OCI-LY7 (cell line): ENCODE measurements at regions not wholly inside any gene's neighbourhood (a gene's known extent, or its start where the extent isn't known, plus 50 kb on each side); places are given as distances from the start of the nearest gene placed in this dataset.

Experiments
- BruUV-seq: library from RNA; stranded (reverse); fragments of 400-500 nt; replicated peaks from 2 replicates; lab custom pipeline; 2021; lab: Mats Ljungman, UMichigan
- CTCF ChIA-PET: fragments of 300-600 bp; sonication (Branson Sonifier 250); formaldehyde crosslinking; loops from one replicate; lab custom pipeline; 2022; ENCODE audit warnings: antibody characterized with exemption; ENCODE audit not compliant: unreplicated experiment; lab: Charles Lee
- POLR2A ChIA-PET: fragments of 300-600 bp; sonication (Branson Sonifier 250); formaldehyde crosslinking; loops from one replicate; lab custom pipeline; 2022; ENCODE audit warnings: antibody characterized with exemption; lab: Charles Lee
- DNase-seq: peaks from one replicate; pipeline ENCODE4 v3.0.0-alpha.2; 2015; ENCODE audit warnings: low spot score
- H2AFZ ChIP-seq: fragments of 200-600 bp; sonication (generic), shearing (Covaris generic); 2 replicates; pipeline ENCODE4 v1.6.1; 2014; ENCODE audit warnings: mild to moderate bottlenecking, antibody characterized with exemption, low read length, moderate library complexity
- H3K27ac ChIP-seq: fragments of 200-600 bp; sonication (generic); 2 replicates; pipeline ENCODE4 v1.5.1; 2014; ENCODE audit warnings: mixed run types, low read depth, mild to moderate bottlenecking, moderate library complexity, low read length, inconsistent platforms; ENCODE audit not compliant: poor library complexity, severe bottlenecking
- H3K36me3 ChIP-seq: fragments of 200-600 bp; sonication (generic); 2 replicates; pipeline ENCODE4 v1.6.1; 2014; ENCODE audit warnings: mild to moderate bottlenecking, antibody characterized with exemption, low read length, moderate library complexity, mixed read lengths; ENCODE audit not compliant: insufficient read depth
- H3K4me1 ChIP-seq: fragments of 200-600 bp; sonication (generic); 2 replicates; pipeline ENCODE4 v1.5.1; 2014; ENCODE audit warnings: mild to moderate bottlenecking, low read length; ENCODE audit not compliant: insufficient read depth, poor library complexity, severe bottlenecking
- H3K4me2 ChIP-seq: fragments of 200-600 bp; sonication (generic); 2 replicates; pipeline ENCODE4 v1.6.1; 2014; ENCODE audit warnings: mild to moderate bottlenecking, low read length
- H3K4me3 ChIP-seq: fragments of 200-600 bp; sonication (generic); 2 replicates; pipeline ENCODE4 v1.5.1; 2014; ENCODE audit warnings: mild to moderate bottlenecking, low read depth, low read length; ENCODE audit not compliant: poor library complexity, severe bottlenecking
- H3K79me2 ChIP-seq: fragments of 200-600 bp; sonication (generic); 2 replicates; pipeline ENCODE4 v1.6.1; 2016; ENCODE audit warnings: low read depth, mild to moderate bottlenecking, low read length, moderate library complexity, mixed read lengths; ENCODE audit not compliant: insufficient read depth
- H3K9me2 ChIP-seq: fragments of 200-600 bp; sonication (generic); 2 replicates; pipeline ENCODE4 v1.6.1; 2016; ENCODE audit warnings: mild to moderate bottlenecking, low read length, mixed read lengths; ENCODE audit not compliant: insufficient read depth
- H3K9me3 ChIP-seq: fragments of 200-600 bp; sonication (generic); 2 replicates; pipeline ENCODE4 v1.6.1; 2014; ENCODE audit warnings: mild to moderate bottlenecking, mixed run types, low read length, mixed read lengths
- H4K20me1 ChIP-seq: fragments of 200-600 bp; sonication (generic); 2 replicates; pipeline ENCODE4 v1.6.1; 2014; ENCODE audit warnings: mild to moderate bottlenecking, antibody characterized with exemption, low read length, moderate library complexity, mixed read lengths; ENCODE audit not compliant: insufficient read depth
- EZH2phosphoT487 ChIP-seq: fragments of 200-600 bp; sonication (generic); IDR thresholded peaks from 2 replicates; pipeline ENCODE4 v1.6.1; 2018; ENCODE audit warnings: low read depth, borderline replicate concordance, mild to moderate bottlenecking, mixed run types, antibody characterized with exemption, low read length, moderate library complexity, mixed read lengths
- intact Hi-C: fragments of 100-400 bp; cut with micrococcal nuclease; formaldehyde crosslinking; loops from one replicate; pipeline ENCODE4 v1.10.0; 2022; ENCODE audit not compliant: unreplicated experiment
- TF ChIP-seq, protein P1 (sequence below): fragments of 200-600 bp; sonication (generic); conservative IDR thresholded peaks from 2 replicates; pipeline ENCODE4 v1.5.1; 2014; ENCODE audit warnings: mild to moderate bottlenecking, antibody characterized with exemption, low read length, moderate library complexity, mixed read lengths

DNA sequence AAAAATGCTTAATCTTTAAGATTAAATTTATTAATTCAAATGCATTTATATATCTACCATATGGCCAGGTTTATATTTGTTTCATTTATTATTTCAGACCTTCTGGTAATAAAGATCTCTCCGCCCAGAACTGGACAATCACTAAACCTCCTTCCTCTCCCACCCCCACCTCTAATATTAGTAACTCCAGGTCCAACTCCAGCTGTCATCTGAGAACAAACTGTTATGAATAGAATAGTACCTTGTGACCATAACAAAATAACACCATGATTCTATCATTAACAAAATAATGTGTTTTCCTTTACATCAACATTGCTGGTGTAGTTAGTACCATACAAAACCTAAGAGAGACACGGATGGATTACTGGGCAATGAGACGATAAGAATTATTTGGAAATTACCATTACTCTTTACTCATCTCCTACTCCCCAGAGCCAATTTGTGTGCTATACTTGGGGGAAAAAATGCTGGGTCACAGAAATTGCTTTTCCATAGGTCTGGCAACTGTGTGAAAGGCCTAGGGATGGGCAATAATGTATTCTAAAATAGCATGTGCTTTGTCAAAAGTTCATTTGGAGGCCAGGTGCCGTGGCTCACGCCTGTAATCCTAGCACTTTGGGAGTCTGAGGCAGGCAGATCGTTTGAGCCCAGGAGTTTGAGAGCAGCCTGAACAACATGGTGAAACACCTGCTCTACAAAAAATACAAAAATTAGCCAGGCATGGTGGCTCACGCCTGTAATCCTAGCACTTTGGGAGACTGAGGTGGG is 186.1 kb downstream of the ENC1 start:
- no peak for DNase-seq
- H4K20me1 ChIP-seq: no peaks in the 10 kb centered on the region
- POLR2A ChIA-PET: interaction anchor here (1.1 kb wide), 1 partner anchor 108 kb away, joined by 4 read pairs; no protein-coding TSS in a partner anchor
- no peak overlapping the region for H2AFZ ChIP-seq
- H3K4me1 ChIP-seq: peaks cover 12% of the 10 kb centered on the region
- intact Hi-C loops: no loop called here
- H3K4me2 ChIP-seq: no peak overlapping the region
- H3K9me2 ChIP-seq: no peaks in the 10 kb centered on the region
- TF ChIP-seq, protein P1, sequence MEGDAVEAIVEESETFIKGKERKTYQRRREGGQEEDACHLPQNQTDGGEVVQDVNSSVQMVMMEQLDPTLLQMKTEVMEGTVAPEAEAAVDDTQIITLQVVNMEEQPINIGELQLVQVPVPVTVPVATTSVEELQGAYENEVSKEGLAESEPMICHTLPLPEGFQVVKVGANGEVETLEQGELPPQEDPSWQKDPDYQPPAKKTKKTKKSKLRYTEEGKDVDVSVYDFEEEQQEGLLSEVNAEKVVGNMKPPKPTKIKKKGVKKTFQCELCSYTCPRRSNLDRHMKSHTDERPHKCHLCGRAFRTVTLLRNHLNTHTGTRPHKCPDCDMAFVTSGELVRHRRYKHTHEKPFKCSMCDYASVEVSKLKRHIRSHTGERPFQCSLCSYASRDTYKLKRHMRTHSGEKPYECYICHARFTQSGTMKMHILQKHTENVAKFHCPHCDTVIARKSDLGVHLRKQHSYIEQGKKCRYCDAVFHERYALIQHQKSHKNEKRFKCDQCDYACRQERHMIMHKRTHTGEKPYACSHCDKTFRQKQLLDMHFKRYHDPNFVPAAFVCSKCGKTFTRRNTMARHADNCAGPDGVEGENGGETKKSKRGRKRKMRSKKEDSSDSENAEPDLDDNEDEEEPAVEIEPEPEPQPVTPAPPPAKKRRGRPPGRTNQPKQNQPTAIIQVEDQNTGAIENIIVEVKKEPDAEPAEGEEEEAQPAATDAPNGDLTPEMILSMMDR: no peak
- no peak for TF ChIP-seq EZH2phosphoT487
- no peaks in the 10 kb centered on the region for H3K79me2 ChIP-seq
- no peak overlapping the region for H3K27ac ChIP-seq
- no peaks in the 10 kb centered on the region for H3K9me3 ChIP-seq
- CTCF ChIA-PET: no interaction called here
- H3K36me3 ChIP-seq: no peaks in the 10 kb centered on the region
- no TSS peak for BruUV-seq
- no peak overlapping the region for H3K4me3 ChIP-seq

DNA sequence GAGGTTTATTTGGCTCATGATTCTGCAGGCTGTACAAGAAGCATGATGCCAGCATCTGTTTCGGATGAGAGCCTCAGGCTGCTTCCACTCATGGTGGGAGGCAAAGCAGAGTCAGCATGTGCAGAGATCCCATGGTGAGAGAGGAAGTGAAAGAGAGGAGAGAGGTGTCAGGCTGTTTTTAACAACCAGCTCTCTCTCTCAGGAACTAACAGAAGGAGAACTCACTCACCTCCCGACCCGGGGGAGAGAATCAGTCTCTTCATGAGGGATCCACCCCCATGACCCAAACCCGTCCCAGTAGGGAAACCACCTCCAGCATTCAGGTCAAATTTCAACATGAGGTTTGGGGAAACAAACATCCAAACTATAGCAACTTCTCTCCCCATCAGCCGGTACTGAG is 187.7 kb downstream of the ENC1 start:
- Histone ChIP-seq H3K4me1 (peaks cover 12% of the 10 kb centered on the region), H3K4me3 (peak overlapping the region; percentile 20), H2AFZ (peak overlapping the region; percentile 96), H3K4me2 (peak overlapping the region; percentile 49), H3K9me2 (no peaks in the 10 kb centered on the region), H3K9me3 (no peaks in the 10 kb centered on the region), H3K36me3 (no peaks in the 10 kb centered on the region), H3K79me2 (no peaks in the 10 kb centered on the region), H4K20me1 (no peaks in the 10 kb centered on the region), H3K27ac (no peak overlapping the region)
- peak; percentile 36 for DNase-seq
- ChIA-PET CTCF (no interaction called here), POLR2A (interaction anchor here (0.6 kb wide), 1 partner anchor 26 kb away, joined by 3 read pairs; no protein-coding TSS in a partner anchor)
- intact Hi-C loops: no loop called here
- TF ChIP-seq EZH2phosphoT487: no peak
- TF ChIP-seq, protein P1: no peak
- BruUV-seq: no TSS peak

DNA sequence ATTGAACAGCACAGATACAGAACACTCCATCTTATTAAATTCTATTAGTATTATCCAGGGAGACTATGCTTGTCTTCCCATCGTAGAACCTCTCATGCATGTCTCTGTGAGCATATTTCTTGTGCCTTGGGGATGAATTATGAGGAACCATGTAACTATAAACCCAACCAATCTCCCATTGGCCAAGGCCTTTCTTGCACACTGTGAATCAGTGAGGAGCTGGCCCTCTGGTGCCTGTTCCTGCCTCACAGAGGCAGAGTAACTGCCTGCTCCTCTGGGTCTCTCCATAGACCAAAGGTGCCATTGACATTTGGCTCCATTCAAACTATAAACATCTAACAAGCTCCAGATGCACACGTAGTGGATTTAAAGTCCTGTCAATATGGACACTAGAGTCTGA is 190.4 kb downstream of the ENC1 start:
- CTCF ChIA-PET: interaction anchor here (1.1 kb wide), 1 partner anchor 14 kb away, joined by 4 read pairs; no protein-coding TSS in a partner anchor
- no peaks in the 10 kb centered on the region for H4K20me1 ChIP-seq
- H3K4me1 ChIP-seq: peaks cover 12% of the 10 kb centered on the region
- no peaks in the 10 kb centered on the region for H3K79me2 ChIP-seq
- no peak for DNase-seq
- BruUV-seq: no TSS peak
- TF ChIP-seq EZH2phosphoT487: no peak
- TF ChIP-seq, protein P1: no peak
- H2AFZ ChIP-seq: no peak overlapping the region
- H3K4me2 ChIP-seq: no peak overlapping the region
- no peaks in the 10 kb centered on the region for H3K9me3 ChIP-seq
- intact Hi-C loops: no loop called here
- POLR2A ChIA-PET: interaction anchor here (1.0 to 2.1 kb wide), 2 partner anchors 10 to 12 kb away, joined by 3 to 6 read pairs; no protein-coding TSS in a partner anchor
- no peaks in the 10 kb centered on the region for H3K36me3 ChIP-seq
- H3K27ac ChIP-seq: no peak overlapping the region
- H3K9me2 ChIP-seq: no peaks in the 10 kb centered on the region
- H3K4me3 ChIP-seq: no peak overlapping the region
